ENCODE measurements at regions not wholly inside any gene's neighbourhood (a gene's known extent, or its start where the extent isn't known, plus 50 kb on each side); places are given as distances from the start of the nearest gene placed in this dataset.
"Not testable (repeated sequence)": the region's sequence is repeated elsewhere in the genome, so short reads cannot be mapped to it uniquely, and the experiment has no call there.

DNA sequence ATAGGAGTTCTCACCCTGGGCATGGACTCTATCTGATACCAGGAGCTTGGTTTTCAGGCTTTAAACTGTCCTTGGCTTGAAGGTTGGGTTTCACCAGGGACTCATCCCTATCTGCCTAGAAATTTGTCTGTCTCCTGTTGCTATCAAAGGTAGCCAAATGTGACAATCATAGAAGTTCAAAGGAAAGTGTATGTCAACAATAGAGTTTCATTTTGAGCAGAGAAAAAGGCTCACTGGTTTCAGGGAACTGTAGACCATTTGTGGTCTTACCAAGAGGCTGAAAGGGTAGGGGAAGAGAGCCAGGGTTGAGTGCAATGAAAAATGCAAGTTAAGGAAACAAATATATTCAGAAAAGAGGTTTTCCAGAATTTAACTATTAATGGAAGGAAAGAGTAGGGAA is 966.8 kb upstream of the CITED2 start:
- DNase-seq: no peak

DNA sequence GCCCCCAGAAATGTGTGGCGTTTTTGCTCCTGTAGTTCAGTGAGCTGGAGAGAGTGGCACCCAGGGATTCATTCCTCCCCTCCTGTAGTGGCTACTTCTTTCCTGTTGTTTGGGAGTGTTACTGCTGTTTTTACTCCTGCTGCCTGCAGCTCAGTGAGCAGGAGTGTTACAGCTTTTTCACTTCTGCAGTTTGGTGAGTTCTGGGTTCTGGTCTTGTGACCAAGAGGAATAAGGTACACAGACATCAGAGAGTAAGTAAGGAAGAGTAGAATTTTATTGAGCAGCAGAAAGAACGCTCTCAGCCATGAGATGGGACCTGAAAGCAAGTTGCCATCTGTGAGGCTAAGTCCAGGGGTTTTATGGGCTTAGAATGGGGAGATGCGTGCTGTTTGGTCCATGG is 966.3 kb upstream of the CITED2 start:
- no peak for DNase-seq

DNA sequence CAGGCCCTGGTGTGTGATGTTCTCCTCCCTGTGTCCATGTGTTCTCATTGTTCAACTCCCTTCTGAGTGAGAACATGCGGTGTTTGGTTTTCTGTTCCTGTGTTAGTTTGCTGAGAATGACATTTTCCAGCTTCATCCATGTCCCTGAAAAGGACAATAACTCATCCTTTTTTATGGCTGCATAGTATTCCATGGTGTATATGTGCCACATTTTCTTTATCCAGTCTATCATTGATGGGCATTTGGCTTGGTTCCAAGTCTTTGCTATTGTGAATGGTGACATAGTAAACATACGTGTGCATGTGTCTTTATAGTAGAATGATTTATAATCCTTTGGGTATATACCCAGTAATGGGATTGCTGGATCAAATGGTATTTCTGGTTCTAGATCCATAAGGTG is 964.6 kb upstream of the CITED2 start:
- not testable (repeated sequence) for DNase-seq

DNA sequence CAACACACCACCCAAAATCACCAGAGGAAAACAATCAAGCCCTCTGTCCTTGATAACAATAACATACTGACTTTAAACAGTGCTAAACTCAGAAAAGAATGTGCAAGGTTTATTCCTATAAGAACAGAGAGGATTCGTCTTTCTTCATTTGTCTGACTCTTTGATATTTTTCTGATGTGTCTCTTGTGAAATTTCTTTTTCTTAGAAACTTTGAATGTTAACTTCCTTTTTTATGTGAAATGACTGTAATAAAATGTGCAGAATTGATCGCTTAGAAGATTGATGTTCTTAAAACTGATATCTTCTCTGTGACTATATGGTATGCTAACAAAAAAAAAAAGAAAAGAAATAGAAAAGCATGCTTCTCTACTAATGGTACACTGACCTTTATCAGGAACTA is 947.4 kb upstream of the CITED2 start:
- no peak for DNase-seq

DNA sequence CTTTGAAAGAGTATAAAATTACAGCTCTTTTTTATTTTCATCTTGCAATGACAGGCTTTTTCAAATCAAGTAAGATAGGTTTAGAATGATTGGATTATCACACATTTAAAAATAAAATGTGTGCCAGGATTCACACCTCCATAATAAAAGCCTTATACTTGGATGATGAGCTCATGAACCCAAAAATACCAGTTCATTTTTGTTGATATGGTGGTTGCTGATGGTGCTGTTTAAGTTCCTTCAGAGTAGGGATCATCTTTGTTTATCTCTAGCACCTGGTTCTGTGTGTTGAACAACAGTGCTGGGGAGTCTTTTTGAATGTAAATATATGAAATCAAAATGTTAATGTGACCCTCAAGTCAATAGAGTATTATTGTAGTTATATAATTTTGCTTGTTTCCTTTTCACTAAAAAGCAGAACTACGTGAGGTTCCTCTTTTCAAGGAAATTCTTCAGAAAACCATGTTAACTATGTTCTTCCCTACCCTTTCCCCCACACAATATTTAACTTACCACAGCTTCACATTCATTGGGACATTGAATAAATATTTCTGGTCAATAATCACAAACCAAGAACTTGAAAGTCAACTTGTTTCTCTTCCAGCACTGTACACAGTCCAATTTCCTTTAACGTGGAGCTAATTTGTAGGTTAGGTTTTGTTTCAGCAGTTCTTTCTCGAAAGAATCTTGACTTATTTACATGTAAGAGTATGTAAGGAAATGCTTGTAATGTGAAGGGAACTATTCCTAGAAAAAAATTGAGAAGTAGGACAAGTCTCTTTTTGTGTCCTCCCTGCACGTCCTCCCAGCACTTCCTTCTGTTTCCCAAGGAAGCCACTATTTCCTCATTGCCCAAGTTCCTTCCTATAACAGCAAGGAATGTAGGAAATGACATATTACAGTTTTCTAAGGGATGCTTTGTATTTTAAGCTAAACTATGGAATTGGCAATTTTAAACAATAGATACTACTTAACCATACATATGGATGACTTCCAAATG is 945.9 kb upstream of the CITED2 start:
- DNase-seq: no peak

DNA sequence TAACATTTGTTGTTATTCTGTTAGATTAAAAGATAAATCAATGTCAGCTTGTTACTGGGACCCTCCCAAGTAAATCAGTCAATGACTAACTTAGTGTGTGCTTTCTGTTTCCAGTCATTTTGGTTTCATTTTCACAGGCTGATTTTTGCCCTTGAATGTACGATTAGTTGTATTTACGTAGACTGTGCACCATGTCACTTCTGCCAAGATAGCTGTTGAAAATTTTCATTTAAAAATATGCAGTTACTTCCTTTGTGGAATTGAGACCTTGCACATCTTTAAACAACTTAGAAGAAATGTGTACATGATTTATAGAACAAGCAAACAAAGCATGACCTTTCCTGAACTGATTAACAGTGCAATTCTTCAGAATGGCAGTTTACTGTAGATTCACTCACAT is 944.8 kb upstream of the CITED2 start:
- DNase-seq: no peak

DNA sequence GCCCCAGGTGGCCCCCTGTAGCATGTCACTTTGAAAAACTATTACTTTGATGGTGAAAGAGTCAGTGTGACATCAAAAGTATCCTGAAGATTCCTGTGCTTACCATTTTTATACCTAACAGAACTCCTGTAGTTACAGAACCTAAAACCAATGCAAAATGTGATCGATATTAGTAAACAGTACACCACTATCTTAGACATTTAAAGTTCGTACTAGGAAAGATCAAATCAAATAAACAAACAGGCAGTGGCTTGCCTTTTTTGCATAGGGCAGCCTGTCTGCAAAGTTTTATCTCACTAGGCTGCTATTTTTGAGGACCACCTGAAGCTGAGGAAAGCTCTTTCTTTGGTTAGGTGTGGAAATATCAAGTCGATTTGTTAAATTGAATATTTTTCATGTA is 944.0 kb upstream of the CITED2 start:
- no peak for DNase-seq

DNA sequence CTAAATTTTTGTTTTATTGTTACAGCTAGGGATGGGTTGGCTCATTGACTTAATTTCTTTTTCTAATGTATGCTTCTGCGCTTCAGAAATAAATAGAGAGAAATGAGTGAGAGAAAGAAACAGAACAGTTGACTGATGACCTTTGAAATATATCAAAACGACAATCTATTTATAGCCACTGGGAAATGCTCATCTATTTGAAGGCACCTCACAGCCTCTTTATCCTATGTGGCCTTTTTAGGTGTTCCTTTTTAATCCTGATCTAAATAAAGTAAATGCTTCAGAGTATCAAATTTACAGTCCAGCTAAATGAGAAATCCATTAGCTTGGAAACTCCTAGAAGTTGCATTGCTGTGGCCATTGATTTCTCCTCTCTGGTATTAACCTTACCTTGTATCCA is 943.5 kb upstream of the CITED2 start:
- no peak for DNase-seq

DNA sequence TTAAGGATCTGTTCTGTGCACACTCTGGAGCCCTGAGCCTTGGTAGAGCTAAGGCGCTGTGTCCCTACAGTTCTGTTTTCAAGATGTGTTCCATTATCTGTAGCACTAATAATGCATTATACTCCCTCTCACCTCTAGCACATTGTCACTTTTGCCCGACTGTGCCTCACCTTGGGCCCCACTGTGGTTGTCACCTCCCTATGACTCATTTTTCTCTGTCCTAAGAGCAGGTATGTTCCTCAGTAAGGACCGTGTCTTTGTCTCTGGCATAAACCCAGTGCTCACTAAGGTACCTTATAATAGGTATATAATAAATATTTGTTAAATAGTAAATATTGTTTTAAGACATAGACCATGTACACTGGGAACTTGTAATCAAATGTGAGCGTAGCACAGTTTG is 942.5 kb upstream of the CITED2 start:
- no peak for DNase-seq

DNA sequence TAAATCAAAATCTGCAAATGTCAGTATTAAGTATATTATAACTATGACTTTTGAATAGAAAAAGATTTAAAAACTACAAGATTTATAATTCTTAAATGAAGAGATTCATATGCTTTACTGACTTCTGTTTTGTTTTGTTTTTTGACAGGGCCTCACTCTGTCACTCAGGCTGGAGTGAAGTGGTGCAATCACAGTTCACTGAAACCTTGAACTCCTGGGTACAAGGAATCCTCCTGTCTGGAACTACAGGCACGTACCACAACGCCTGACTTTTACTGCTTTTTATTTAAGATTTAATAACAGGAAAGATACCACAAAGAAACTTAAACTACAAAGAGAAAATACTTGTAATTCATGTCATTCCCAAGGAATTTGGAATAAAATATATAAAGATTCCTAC is 940.2 kb upstream of the CITED2 start:
- no peak for DNase-seq

DNA sequence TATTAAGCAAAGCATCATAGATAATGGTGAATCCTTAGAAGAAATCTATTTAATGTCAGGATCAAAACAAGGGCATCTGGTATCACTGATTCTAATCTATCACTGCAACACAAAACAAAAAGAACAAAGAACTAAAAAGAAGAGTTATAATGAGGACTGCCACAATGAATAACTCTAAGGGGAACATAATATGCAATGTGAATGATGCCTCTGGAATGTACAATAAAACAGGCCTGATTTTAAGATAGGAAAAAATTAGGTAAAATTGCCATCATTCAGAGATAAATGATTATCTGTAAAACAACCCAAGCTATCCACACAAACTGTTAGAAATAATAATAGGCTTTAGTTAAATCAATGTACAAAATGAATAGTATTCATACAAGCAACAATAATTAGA is 936.7 kb upstream of the CITED2 start:
- no peak for DNase-seq

DNA sequence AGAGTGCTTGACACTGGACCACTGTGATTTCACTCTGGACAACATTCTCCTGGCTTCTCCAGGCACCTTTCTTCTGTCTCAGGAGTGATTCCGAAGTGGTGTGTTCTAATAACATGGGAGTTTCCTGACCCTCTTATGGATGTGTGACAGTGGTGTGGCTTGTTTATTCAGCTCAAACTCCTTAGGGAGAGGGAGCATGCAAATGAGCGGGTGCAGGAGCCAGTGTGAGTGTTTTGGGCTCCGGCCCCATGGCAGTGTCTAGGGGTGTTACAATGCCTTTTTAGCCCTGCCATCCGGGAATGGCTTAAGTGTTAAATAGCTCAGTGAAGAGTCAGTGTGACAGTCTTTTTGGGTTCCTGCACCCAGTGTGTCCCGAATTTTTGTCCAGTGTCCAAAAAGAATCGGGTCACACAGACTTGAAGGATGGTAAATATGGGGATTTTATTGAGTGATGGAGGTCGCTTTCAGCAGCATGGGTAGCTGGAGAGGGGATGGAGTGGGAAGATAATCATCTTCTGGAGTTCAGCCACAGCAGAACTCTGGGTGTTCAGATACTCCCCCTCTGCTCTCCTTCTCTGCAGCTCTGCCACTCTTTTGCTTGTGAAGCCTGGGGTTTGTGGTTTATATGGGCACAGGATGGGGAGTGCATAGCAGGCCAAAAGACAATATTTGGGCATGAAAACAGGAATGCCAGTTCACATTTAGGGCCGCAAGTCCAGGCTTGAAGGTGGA is 928.9 kb upstream of the CITED2 start:
- no peak for DNase-seq

DNA sequence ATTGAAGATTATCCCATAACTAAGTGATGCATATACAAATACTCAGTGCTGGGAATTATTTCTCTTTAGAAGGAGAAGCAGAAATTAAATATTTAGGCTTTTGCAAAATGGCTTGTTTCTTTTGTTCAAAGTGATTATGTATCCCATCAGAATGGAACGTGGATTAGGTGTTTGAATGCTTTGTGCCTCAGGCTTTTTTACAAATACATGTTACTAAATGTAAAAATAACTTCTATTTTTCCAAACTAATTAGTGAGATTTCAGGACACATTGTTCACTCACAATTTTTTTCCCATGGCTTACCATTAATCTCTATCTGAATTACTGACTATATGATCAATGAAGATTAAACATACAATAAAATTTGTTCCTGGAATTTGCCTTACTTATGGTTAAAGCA is 925.9 kb upstream of the CITED2 start:
- no peak for DNase-seq

DNA sequence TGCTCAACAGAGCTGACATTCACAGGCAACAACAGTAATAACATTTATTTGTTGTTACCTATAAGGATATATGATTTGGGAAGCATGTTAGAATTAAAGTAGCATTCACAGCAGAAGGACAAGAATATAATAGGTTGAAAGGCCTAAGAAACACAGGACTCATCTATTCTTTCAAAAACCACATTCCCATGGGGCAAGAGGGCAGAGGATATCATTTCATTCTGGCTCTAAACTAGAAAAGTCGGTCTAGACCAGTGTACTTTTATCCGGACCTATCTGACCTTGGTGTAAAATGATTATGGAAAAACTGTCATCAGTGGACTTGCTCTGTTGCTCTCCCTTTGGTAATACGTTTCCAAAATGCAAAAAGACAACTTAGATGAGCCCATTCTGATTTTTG is 914.7 kb upstream of the CITED2 start:
- DNase-seq: no peak

DNA sequence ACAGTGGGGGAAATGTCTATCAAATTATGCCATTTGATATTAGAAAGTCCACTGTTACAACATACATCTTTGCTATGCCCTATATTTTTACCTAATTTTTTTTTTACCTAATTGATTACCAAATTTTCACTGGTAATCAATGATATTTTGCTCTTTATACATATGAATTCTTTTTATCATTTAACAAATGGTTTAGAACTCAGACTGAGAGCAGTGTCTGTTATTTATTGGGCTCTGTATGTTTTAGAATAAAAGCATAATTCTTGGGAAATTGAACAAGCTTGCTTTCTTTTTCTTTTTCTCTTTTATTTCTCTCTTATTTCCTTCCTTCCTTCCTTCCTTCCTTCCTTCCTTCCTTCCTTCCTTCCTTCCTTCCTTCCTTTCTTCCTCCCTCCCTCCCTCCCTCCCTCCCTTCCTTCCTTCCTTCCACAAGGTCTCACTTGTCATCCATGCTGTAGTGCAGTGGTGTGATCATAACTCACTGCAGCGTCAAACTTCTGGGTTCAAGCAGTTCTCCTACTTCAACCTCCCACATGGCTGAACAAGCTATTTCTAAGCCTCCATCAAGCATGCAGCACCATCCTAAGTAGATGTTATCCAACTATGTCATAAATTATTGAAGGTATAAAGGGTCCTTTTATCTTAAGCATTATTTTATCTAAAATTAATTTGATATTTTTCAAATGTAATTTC is 911.7 kb upstream of the CITED2 start:
- no peak for DNase-seq

DNA sequence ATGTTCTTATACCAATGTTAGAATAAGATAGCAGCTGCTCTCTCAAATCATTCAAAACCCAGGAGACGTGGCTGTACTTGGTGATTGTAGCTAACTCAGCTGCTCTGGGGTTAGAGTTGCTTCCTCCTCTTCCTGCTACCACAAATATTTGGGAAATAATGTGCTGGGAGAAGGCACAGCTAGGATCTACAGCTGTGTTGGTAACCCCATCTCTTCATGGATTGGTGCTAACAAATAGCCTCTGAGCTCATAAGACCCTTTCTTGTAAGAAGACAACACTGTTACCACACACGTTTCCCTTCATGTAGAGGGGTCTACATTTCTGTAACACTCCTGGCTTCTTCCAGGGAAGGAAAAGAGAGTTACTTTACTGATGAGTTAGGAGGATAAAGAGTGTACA is 911.0 kb upstream of the CITED2 start:
- DNase-seq: no peak

DNA sequence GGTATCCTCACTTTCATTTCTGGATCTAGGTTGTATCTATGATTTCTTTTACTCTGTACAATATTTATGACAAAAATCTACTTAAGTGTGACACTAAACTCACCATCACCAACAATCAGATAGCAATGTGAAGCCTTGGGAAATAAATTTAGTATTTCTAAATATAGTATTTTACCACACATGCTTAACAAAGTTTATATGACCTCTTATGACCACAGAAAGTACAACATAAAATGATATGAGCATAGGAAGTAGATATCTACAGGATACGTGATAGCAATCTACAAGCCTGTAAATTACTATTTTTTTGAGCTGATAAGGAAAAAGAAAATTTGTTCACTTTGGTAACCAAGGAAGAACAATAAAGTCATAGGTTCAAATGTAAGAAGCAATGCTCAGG is 910.4 kb upstream of the CITED2 start:
- no peak for DNase-seq

DNA sequence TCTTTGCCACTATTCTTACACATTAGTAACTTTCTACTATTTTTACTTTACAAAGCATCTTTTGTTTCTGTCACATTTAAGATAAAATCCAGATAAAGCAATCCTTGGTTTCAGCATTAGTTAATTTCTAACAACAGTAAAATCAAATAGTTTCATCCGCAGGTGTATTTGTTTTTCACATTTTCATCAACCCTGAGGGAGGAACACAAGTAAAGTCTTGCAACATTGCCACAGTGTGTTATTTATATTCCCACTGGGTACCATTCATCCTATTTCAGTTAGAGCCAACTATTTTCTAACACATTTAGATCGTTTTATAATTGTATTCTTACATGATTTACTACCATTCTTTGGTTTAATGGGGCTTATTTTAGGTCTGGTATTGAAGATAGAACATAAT is 908.7 kb upstream of the CITED2 start:
- DNase-seq: no peak

DNA sequence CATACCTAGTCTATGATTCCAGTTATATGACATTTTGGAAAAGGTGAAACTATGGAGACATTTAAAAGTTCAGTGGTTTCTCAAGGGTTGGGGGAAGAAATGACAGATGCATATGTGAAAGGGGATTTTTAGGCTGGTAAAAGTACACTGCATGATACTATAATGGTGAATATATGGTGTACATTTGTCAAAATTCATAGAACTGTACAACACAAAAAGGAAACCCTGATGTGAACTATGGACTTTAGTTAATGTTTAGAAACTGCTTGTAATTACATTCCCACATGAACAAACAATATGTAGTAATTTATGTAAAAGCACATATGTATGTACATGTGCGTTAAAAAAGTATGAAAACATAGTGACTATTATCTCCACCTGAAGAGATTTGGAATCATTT is 907.3 kb upstream of the CITED2 start:
- DNase-seq: no peak

DNA sequence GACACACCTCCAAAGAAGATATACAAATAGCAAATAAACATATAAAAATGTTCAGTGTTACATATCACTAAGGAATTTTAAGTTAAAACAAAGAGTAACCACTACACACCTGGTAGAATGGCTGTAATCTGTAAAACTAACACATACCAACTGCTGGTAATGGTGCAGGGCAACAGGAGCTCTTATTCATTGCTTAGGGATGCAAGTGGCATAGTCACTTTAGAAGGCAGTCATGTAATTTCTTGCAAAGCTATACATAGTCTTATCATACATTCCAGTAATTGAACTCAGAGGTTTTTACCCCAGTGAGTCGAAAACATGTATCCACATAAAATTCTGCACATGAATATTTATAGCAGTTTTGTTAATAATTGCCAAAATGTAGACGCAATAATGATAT is 906.8 kb upstream of the CITED2 start:
- DNase-seq: no peak

DNA sequence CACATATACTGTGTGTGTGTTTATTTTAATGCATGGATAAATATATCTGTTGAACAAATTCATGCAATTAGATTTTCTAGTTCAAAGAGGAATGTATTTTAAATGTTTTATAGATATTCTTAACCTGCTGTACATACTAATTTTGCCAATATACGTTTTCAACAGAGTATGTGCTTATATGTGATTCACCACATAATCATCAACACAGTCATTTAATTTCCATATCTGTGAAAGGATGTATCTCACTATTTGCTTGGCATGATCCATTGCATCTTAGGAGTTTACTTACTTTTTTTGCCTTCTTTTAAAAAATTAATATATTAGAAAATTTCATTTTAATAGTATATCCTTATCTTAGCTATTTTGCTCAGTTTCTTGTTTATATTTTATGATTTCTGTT is 902.3 kb upstream of the CITED2 start:
- DNase-seq: no peak

DNA sequence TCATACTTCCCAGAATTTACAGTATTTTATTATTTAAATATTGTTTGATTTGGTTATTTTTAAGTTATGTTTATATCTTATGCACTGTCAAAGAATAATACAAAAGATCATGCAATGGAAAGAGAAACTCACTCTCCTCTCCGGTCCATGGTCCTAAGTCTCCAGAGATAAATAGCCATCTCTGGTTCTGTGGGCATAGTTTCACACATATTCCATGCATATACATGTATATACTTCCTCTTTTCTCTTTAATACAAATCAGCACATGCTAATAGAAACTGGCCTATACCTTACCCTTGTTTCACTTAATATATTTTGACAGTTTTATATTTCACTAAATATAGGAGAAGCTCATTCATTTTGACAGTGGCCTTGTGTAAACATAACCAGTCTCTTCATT is 901.7 kb upstream of the CITED2 start:
- DNase-seq: no peak

DNA sequence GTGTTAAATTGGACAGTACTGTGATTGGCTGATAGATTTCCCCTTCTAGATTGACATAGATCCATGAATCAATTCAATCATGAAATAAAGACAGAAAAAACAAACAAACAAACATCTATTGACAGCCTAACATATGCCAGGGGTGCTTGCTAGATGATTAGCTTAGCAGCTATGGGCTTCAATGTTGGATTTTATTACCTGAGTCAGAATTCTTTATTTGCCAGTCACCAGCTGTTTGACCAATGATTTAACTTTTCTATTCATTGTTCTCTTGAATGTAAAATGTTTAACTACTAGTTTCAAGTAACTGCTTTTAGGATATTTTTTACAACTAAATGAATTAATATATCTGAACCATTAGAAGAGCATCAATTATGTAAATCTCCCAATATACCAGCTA is 901.3 kb upstream of the CITED2 start:
- no peak for DNase-seq

DNA sequence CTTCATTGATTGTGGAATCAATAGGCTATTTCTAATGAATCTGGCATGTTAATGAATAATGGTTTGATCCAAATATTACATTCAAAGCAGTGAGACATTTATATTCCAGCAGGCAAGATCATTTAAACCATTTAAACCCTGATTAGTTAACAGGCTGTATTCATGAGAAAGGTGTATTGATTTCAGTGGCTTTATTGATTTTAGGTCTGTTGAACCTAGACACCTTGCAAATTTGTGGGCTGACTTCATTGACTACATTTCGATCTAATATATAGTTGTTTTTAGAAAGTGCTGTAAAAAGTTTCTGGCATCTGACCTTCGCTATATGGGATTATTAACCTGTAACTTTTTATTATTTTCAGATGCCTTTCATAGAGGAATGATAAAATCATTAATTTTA is 900.1 kb upstream of the CITED2 start:
- DNase-seq: no peak
